Sigmoid colon (tissue), 6 donors: ENCODE measurements at regions not wholly inside any gene's neighbourhood (a gene's known extent, or its start where the extent isn't known, plus 50 kb on each side); places are given as distances from the start of the nearest gene placed in this dataset.
"Not testable (repeated sequence)": the region's sequence is repeated elsewhere in the genome, so short reads cannot be mapped to it uniquely, and the experiment has no call there.

Experiments used
- DNase-seq: peaks from one replicate; pipeline ENCODE4 v3.0.0-alpha.2; 2019
- H3K27ac ChIP-seq, 4 donors: fragments of 200-600 bp; sonication (generic); one replicate each; pipeline ENCODE4 v1.5.1; 2016 to 2019; ENCODE audit warnings: mild to moderate bottlenecking in 1 of 4
- H3K27me3 ChIP-seq, 3 donors: fragments of 200-600 bp; sonication (generic); one replicate each; pipeline ENCODE4 v1.5.1; 2019; ENCODE audit warnings: mild to moderate bottlenecking in 1 of 3
- H3K36me3 ChIP-seq, 4 donors: fragments of 200-600 bp; sonication (generic); one replicate each; pipeline ENCODE4 v1.5.1; 2016 to 2019
- H3K4me1 ChIP-seq, 4 donors: fragments of 200-600 bp; sonication (generic); one replicate each; pipeline ENCODE4 v1.5.1; 2017 to 2019
- H3K4me3 ChIP-seq, 4 donors: fragments of 200-600 bp; sonication (generic); one replicate each; pipeline ENCODE4 v1.5.1; 2017 to 2019; ENCODE audit warnings: mild to moderate bottlenecking in 2 of 4, moderate library complexity in 1 of 4
- H3K9me3 ChIP-seq, 4 donors: fragments of 200-600 bp in 3 of 4; sonication (generic) in 3 of 4; one replicate each; pipeline versions ENCODE4 v1.5.1 to v1.6.1; 2013 to 2019
- CTCF ChIP-seq, 4 experiments: fragments of 450-650 bp in 3 of 4; fragments of 200-600 bp in 1 of 4; IDR thresholded peaks; one replicate each; pipeline ENCODE4 v1.5.1; 2016 to 2019; ENCODE audit warnings: antibody characterized with exemption in 4 of 4, mild to moderate bottlenecking in 3 of 4, moderate library complexity in 2 of 4
- EP300 ChIP-seq, 4 donors: sonication (generic); formaldehyde crosslinking; IDR thresholded peaks; one replicate each; pipeline ENCODE4 v1.6.1; 2017; ENCODE audit warnings: antibody characterized with exemption in 4 of 4
- POLR2A ChIP-seq, 2 donors: fragments of 450-650 bp; IDR thresholded peaks; one replicate each; pipeline ENCODE4 v1.6.1; 2016; ENCODE audit warnings: antibody characterized with exemption in 2 of 2, mild to moderate bottlenecking in 2 of 2, moderate library complexity in 2 of 2
- POLR2AphosphoS5 ChIP-seq, 4 donors: sonication (generic); formaldehyde crosslinking; IDR thresholded peaks; one replicate each; pipeline ENCODE4 v1.6.1; 2017; ENCODE audit warnings: antibody characterized with exemption in 4 of 4
- WGBS, 2 donors: extraction: QIAGEN DNeasy Blood & Tissue Kit; methylation state at CpG; one replicate each; pipeline ENCODE4 v1.1.7; 2013; 5-methylcytosine and 5-hydroxymethylcytosine counted together
- intact Hi-C: fragments of 100-400 bp; cut with DNase I; formaldehyde crosslinking; loops from one replicate; pipeline ENCODE4 v1.15.1; 2023
- donor health status: healthy with polysubstance abuse.
- donor health status: healthy.

DNA sequence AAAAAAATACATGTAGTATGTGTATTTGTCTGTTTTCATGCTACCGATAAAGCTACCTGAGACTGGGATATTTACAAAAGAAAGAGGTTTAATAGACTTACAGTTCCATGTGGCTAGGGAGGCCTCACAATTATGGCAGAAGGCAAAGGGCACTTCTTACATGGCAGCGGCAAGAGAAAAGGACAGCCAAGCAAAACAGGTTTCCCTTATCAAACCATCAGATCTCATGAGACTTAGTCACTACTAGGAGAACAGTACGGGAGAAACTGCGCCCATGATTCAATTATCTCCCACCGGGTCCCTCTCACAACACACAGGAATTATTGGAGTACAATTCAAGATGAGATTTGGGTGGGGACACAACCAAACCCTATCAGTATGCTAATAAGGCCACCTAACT, 137.0 kb upstream of the ELOVL6 start:
- WGBS, 2 donors: 86 to 91% methylated on average over 5 of the region's 5 CpGs
- TF ChIP-seq EP300 (IDR thresholded peaks at IDR 0.05): no peak
- TF ChIP-seq CTCF (IDR thresholded peaks at IDR 0.05): no peak
- no peak for TF ChIP-seq POLR2AphosphoS5 (IDR thresholded peaks at IDR 0.05)
- TF ChIP-seq POLR2A (IDR thresholded peaks at IDR 0.05): no peak
- DNase-seq: no peak
- Histone ChIP-seq H3K4me3 (no peak overlapping the region), H3K4me1 (no peaks in the 10 kb centered on the region), H3K27ac (no peak overlapping the region), H3K9me3 (no peaks in the 10 kb centered on the region), H3K36me3 (no peaks in the 10 kb centered on the region), H3K27me3 (no peaks in the 10 kb centered on the region)
- intact Hi-C loops: no loop called here

DNA sequence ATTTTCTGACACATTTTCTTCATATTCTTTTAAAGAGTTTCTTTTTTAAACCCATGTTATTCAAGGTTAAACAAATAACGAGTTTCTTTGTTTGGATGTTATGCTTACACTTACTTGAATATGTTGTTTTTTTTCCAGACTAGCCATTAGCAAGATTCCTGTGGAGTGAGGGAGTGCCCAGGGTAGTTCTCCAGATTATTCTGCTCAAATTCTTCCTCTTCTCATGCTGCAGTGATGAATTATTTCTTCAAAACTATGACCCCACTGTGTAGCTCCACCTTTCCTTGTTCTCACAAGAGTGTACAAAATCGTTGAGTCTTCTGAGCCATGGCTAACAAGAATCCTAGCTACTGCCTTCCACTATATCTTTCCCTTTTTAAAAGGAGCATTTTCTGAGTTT, 134.1 kb upstream of the ELOVL6 start:
- H3K4me3 ChIP-seq: no peak overlapping the region
- H3K27ac ChIP-seq: no peak overlapping the region
- TF ChIP-seq POLR2AphosphoS5 (IDR thresholded peaks at IDR 0.05): no peak
- TF ChIP-seq CTCF (IDR thresholded peaks at IDR 0.05): no peak
- no peak for DNase-seq
- intact Hi-C loops: no loop called here
- H3K9me3 ChIP-seq: peaks cover 0 to 4% (median 0%) of the 10 kb centered on the region in 4 donors
- 74 to 75% methylated on average over 2 of the region's 2 CpGs for WGBS, 2 donors
- no peaks in the 10 kb centered on the region for H3K4me1 ChIP-seq
- no peaks in the 10 kb centered on the region for H3K27me3 ChIP-seq
- no peaks in the 10 kb centered on the region for H3K36me3 ChIP-seq

GRCh38 chr4:110326426-110326825, 128.0 kb upstream of the ELOVL6 start:
- intact Hi-C loops, H3K4me3 ChIP-seq, H3K9me3 ChIP-seq, H3K36me3 ChIP-seq, DNase-seq, H3K27ac ChIP-seq, H3K4me1 ChIP-seq, H3K27me3 ChIP-seq: not testable (repeated sequence)
- 88 to 92% methylated on average over 4 of the region's 4 CpGs for WGBS, 2 donors

DNA sequence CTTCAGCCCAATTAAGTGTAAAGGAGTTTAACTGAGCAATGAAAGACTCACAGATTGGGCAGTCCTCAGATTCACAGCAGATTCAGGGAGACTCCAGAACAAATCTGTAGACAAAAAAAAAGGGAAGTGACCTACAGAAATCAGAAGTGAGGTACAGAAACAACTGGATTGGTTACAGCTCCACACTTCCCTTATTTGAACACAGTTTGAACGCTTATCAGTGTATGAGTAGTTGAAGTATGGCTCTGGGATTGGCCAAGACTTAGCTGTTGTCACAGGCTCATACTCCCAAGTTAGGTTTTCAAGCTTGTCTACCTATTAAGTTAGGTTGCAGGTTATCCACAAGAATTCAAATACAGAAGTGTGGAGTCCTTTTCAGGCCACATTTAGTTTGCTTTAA, 112.4 kb upstream of the ELOVL6 start:
- DNase-seq: no peak
- no peak overlapping the region for H3K4me3 ChIP-seq
- 37 to 53% methylated on average over 1 of the region's 1 CpG for WGBS, 2 donors
- H3K27me3 ChIP-seq: no peaks in the 10 kb centered on the region
- no peak overlapping the region for H3K27ac ChIP-seq
- no peaks in the 10 kb centered on the region for H3K9me3 ChIP-seq
- TF ChIP-seq EP300 (IDR thresholded peaks at IDR 0.05) (no peak), POLR2AphosphoS5 (IDR thresholded peaks at IDR 0.05) (no peak), POLR2A (IDR thresholded peaks at IDR 0.05) (no peak), CTCF (IDR thresholded peaks at IDR 0.05) (no peak)
- intact Hi-C loops: loop anchor here (10.0 kb wide), 1 partner anchor 204 kb away; no protein-coding TSS in a partner anchor
- H3K4me1 ChIP-seq: no peaks in the 10 kb centered on the region
- no peaks in the 10 kb centered on the region for H3K36me3 ChIP-seq

DNA sequence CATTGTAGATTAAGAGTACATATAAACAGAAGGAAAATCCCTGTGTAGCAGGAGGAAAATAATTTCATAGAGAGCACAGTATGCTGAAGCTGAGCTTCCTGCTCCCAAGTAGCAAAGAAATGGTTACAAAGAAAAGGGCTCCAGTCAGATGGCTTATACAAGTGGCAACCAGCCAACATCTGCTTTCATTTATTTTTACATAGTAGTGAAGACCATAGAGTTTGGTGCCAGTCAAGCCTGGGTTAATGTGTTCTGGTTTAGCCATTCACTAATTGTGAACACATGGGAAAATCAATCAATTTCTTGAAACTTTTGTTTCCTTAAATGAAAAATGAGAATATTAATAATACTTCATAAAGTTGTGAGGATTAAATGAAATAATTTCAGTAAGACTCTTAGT, 111.3 kb upstream of the ELOVL6 start:
- Histone ChIP-seq H3K9me3 (no peaks in the 10 kb centered on the region), H3K36me3 (no peaks in the 10 kb centered on the region), H3K4me1 (no peaks in the 10 kb centered on the region), H3K27ac (no peak overlapping the region), H3K27me3 (no peaks in the 10 kb centered on the region), H3K4me3 (no peak overlapping the region)
- intact Hi-C loops: loop anchor here (10.0 kb wide), 1 partner anchor 205 kb away; no protein-coding TSS in a partner anchor
- no peak for DNase-seq
- TF ChIP-seq CTCF (IDR thresholded peaks at IDR 0.05): no peak
